ENCODE measurements at regions not wholly inside any gene's neighbourhood (a gene's known extent, or its start where the extent isn't known, plus 50 kb on each side); places are given as distances from the start of the nearest gene placed in this dataset.
"Not testable (repeated sequence)": the region's sequence is repeated elsewhere in the genome, so short reads cannot be mapped to it uniquely, and the experiment has no call there.

- not testable (repeated sequence) for TF ChIP-seq CTCF, POLR2A (IDR thresholded peaks at IDR 0.05)
Measured at GRCh38 chr15:67939179-67939578, 99.3 kb upstream of the RNU6-1 start.

Data from adrenal gland (tissue), 5 donors.